ENCODE measurements at regions not wholly inside any gene's neighbourhood (a gene's known extent, or its start where the extent isn't known, plus 50 kb on each side); places are given as distances from the start of the nearest gene placed in this dataset.

DNA sequence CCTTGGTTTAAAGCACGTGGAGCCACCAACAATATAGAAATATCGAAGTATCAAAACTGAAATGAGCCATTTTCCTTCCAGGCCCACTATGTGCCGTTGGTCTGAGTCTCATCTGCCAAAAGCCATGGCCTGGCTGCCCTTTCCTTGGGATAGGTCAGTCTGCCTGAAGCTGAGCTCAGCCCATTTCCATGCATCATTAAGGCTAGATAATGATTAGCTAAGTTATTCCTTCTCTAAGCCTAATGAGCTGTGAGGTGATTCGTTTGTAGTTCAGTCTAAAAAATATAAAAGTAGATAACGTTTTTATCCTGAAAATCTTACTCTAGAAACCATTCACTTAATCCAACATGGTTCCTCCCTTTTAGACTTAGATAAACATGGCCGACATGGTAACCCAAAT lies 936.2 kb upstream of the LCORL start (continued):
- TF ChIP-seq, protein P1, sequence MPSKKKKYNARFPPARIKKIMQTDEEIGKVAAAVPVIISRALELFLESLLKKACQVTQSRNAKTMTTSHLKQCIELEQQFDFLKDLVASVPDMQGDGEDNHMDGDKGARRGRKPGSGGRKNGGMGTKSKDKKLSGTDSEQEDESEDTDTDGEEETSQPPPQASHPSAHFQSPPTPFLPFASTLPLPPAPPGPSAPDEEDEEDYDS (CRISPR knock-in tag; IDR thresholded peaks at IDR 0.05) = no peak
- TF ChIP-seq, protein P2, sequence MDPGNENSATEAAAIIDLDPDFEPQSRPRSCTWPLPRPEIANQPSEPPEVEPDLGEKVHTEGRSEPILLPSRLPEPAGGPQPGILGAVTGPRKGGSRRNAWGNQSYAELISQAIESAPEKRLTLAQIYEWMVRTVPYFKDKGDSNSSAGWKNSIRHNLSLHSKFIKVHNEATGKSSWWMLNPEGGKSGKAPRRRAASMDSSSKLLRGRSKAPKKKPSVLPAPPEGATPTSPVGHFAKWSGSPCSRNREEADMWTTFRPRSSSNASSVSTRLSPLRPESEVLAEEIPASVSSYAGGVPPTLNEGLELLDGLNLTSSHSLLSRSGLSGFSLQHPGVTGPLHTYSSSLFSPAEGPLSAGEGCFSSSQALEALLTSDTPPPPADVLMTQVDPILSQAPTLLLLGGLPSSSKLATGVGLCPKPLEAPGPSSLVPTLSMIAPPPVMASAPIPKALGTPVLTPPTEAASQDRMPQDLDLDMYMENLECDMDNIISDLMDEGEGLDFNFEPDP (CRISPR knock-in tag; conservative IDR thresholded peaks at IDR 0.05) = no peak

DNA sequence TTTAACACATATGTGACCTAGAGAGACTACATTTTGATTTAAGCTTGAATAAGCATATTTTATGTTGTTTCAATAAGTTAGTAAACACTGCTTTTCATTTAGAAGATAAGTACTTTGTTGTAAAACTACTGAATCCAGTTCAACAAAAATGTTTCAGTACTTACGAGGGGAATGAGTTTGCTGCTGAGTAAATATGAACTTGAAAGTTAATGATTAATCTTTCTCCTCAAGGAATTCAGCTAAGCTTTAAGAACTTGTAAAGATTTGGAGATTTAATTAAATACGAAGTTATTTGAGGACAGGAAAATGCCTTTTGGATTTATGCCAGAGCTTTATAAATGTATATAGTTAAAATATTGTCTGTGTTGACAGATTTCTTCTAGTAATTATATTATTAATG lies 933.0 kb upstream of the LCORL start:
- in situ Hi-C loops (cut with HindIII; ENCODE audit: extremely low pct_ligation_motif_present, low pct_unique_long_range_greater_than_20kb) = no loop called here
- WGBS (ENCODE audit: low lambda C conversion rate) = 3% methylated on average over 2 of the region's 2 CpGs
- no peaks in the 10 kb centered on the region for H3K79me2 ChIP-seq (ENCODE audit: insufficient read depth, low read length)
- no peak overlapping the region for H3K27ac ChIP-seq (ENCODE audit: extremely low read length, insufficient read depth, low read length)
- no peaks in the 10 kb centered on the region for H4K20me1 ChIP-seq (ENCODE audit: insufficient read depth, low read length)
- no peak overlapping the region for H2AFZ ChIP-seq (ENCODE audit: low read length)
- no peaks in the 10 kb centered on the region for H3K27me3 ChIP-seq (ENCODE audit: control insufficient read depth in 1 of 2, insufficient read depth in 2 of 2, low read length in 2 of 2)
- H3K4me2 ChIP-seq (ENCODE audit: low read depth, low read length) = no peak overlapping the region
- TF ChIP-seq TBP (CRISPR knock-in tag; IDR thresholded peaks at IDR 0.05) = no peak
- TF ChIP-seq SOX5 (CRISPR knock-in tag; IDR thresholded peaks at IDR 0.05; ENCODE audit: borderline replicate concordance) = no peak
- no peak for TF ChIP-seq NR1H2 (CRISPR knock-in tag; IDR thresholded peaks at IDR 0.05; ENCODE audit: borderline replicate concordance, low read depth)
- intact Hi-C loops (cut with micrococcal nuclease; ENCODE audit: unreplicated experiment) = no loop called here
- ChIA-PET POLR2A (no interaction called here), CTCF (ENCODE audit: low intra/inter-chr PET ratio, low total read pairs) (no interaction called here)
- H3K9ac ChIP-seq (ENCODE audit: insufficient read depth, low read depth, low read length) = no peak overlapping the region
- H3K9me3 ChIP-seq (ENCODE audit: low read length) = peaks cover 84% of the 10 kb centered on the region
- BruUV-seq (replicated peaks) = no TSS peak
- DNase-seq (ENCODE audit: low spot score) (no peak), FAIRE-seq (no peak), ATAC-seq (no peak)
- H3K36me3 ChIP-seq (replicated peaks in 1 of 2; ENCODE audit: control insufficient read depth in 1 of 2, insufficient read depth in 2 of 2, low read length in 2 of 2) = no peaks in the 10 kb centered on the region
- no peaks in the 10 kb centered on the region for H3K4me1 ChIP-seq (ENCODE audit: insufficient read depth, low read length)
- no peak overlapping the region for H3K4me3 ChIP-seq (replicated peaks in 1 of 3; ENCODE audit: insufficient read depth in 1 of 3, low read depth in 2 of 3, low read length in 3 of 3)

DNA sequence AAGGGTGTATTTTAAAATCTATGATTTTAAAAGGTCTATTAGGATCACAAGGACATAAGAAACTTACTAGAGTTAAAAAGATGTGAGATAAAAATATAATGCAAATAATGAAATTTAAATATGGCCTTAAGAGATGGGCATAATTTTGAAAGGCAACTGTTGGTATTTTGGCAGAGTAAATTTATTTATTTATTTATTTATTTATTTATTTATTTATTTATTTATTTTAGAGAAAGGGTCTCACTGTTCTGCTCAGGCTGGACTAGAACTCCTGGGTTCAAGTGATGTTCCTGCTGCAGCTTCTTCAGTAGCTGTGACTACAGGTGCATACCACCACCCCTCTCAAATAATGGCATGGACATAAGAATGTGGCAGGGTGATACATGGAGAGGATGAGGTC lies 932.1 kb upstream of the LCORL start:
- in situ Hi-C loops (cut with HindIII; ENCODE audit: extremely low pct_ligation_motif_present, low pct_unique_long_range_greater_than_20kb) (no loop called here), intact Hi-C loops (cut with micrococcal nuclease; ENCODE audit: unreplicated experiment) (no loop called here)
- no peak overlapping the region for H3K4me2 ChIP-seq (ENCODE audit: low read depth, low read length)
- H2AFZ ChIP-seq (ENCODE audit: low read length) = no peak overlapping the region
- FAIRE-seq (no peak), ATAC-seq (no peak), DNase-seq (ENCODE audit: low spot score) (no peak)
- H3K36me3 ChIP-seq (replicated peaks in 1 of 2; ENCODE audit: control insufficient read depth in 1 of 2, insufficient read depth in 2 of 2, low read length in 2 of 2) = no peaks in the 10 kb centered on the region
- ChIA-PET POLR2A (no interaction called here), CTCF (ENCODE audit: low intra/inter-chr PET ratio, low total read pairs) (no interaction called here)
- H3K27ac ChIP-seq (ENCODE audit: extremely low read length, insufficient read depth, low read length) = no peak overlapping the region
- H3K27me3 ChIP-seq (ENCODE audit: control insufficient read depth in 1 of 2, insufficient read depth in 2 of 2, low read length in 2 of 2) = no peaks in the 10 kb centered on the region
- no peaks in the 10 kb centered on the region for H3K79me2 ChIP-seq (ENCODE audit: insufficient read depth, low read length)
- H4K20me1 ChIP-seq (ENCODE audit: insufficient read depth, low read length) = no peaks in the 10 kb centered on the region
- H3K9ac ChIP-seq (ENCODE audit: insufficient read depth, low read depth, low read length) = no peak overlapping the region
- no peak overlapping the region for H3K4me3 ChIP-seq (replicated peaks in 1 of 3; ENCODE audit: insufficient read depth in 1 of 3, low read depth in 2 of 3, low read length in 3 of 3)
- peaks cover 74% of the 10 kb centered on the region for H3K9me3 ChIP-seq (ENCODE audit: low read length)
- no TSS peak for BruUV-seq (replicated peaks)
- H3K4me1 ChIP-seq (ENCODE audit: insufficient read depth, low read length) = no peaks in the 10 kb centered on the region
- TF ChIP-seq, protein P3, sequence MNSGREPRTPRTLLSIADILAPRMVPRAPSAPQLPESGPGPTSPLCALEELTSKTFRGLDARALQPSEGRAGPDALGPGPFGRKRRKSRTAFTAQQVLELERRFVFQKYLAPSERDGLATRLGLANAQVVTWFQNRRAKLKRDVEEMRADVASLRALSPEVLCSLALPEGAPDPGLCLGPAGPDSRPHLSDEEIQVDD (CRISPR knock-in tag; IDR thresholded peaks at IDR 0.05; ENCODE audit: borderline replicate concordance) = no peak
- no peak for TF ChIP-seq TBP (CRISPR knock-in tag; IDR thresholded peaks at IDR 0.05)
- TF ChIP-seq, protein P4, sequence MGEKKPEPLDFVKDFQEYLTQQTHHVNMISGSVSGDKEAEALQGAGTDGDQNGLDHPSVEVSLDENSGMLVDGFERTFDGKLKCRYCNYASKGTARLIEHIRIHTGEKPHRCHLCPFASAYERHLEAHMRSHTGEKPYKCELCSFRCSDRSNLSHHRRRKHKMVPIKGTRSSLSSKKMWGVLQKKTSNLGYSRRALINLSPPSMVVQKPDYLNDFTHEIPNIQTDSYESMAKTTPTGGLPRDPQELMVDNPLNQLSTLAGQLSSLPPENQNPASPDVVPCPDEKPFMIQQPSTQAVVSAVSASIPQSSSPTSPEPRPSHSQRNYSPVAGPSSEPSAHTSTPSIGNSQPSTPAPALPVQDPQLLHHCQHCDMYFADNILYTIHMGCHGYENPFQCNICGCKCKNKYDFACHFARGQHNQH (CRISPR knock-in tag; IDR thresholded peaks at IDR 0.05) = no peak
- no peak for TF ChIP-seq NRL (CRISPR knock-in tag; IDR thresholded peaks at IDR 0.05; ENCODE audit: borderline replicate concordance)
- TF ChIP-seq NFIC (IDR thresholded peaks at IDR 0.05; ENCODE audit: low read length) = no peak
- TF ChIP-seq, protein P5, sequence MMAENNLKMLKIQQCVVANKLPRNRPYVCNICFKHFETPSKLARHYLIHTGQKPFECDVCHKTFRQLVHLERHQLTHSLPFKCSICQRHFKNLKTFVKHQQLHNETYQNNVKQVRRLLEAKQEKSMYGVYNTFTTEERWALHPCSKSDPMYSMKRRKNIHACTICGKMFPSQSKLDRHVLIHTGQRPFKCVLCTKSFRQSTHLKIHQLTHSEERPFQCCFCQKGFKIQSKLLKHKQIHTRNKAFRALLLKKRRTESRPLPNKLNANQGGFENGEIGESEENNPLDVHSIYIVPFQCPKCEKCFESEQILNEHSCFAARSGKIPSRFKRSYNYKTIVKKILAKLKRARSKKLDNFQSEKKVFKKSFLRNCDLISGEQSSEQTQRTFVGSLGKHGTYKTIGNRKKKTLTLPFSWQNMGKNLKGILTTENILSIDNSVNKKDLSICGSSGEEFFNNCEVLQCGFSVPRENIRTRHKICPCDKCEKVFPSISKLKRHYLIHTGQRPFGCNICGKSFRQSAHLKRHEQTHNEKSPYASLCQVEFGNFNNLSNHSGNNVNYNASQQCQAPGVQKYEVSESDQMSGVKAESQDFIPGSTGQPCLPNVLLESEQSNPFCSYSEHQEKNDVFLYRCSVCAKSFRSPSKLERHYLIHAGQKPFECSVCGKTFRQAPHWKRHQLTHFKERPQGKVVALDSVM (CRISPR knock-in tag; IDR thresholded peaks at IDR 0.05) = no peak
- no peak for TF ChIP-seq ZSCAN20 (CRISPR knock-in tag; IDR thresholded peaks at IDR 0.05; ENCODE audit: borderline replicate concordance)
- TF ChIP-seq ZNF670 (CRISPR knock-in tag; IDR thresholded peaks at IDR 0.05; ENCODE audit: borderline replicate concordance) = no peak
- TF ChIP-seq ZNF274 (CRISPR knock-in tag; IDR thresholded peaks at IDR 0.05) = no peak

Measured in HepG2 (cell line).